ENCODE measurements at regions not wholly inside any gene's neighbourhood (a gene's known extent, or its start where the extent isn't known, plus 50 kb on each side); places are given as distances from the start of the nearest gene placed in this dataset.
"Not testable (repeated sequence)": the region's sequence is repeated elsewhere in the genome, so short reads cannot be mapped to it uniquely, and the experiment has no call there.

DNA sequence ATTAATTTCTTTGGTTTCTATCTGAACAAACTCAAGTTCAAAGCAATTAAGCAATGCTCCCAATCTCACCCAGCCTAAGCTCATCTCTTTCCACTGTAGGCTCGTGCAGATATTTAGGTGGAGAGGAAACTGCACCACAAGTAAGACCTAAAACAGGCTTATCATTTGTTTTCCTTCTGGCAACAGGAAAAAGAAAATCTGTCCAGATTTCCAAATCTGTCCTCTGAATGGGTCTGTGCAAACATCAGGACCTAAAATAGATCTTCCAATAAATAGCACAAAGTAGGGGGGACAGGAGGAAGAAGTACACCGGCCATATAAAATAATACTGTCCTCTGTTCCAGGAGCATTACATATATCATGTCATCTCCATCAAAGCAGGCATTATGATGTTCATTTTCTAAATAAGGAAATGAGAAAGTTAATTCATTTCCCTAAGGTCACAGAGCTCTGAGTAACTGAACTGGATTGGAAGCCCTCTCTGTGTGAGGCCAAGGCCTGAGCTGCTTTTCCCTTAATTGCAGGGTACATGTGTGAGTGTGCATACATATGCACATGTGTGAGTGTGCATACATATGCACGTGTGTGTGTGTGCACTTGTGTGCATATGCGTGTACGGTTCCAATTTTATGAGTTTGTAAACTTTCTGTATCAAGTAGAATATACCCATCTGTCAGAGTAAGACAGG lies 92.8 kb upstream of the PARD3 start:
- DNase-seq = no peak

DNA sequence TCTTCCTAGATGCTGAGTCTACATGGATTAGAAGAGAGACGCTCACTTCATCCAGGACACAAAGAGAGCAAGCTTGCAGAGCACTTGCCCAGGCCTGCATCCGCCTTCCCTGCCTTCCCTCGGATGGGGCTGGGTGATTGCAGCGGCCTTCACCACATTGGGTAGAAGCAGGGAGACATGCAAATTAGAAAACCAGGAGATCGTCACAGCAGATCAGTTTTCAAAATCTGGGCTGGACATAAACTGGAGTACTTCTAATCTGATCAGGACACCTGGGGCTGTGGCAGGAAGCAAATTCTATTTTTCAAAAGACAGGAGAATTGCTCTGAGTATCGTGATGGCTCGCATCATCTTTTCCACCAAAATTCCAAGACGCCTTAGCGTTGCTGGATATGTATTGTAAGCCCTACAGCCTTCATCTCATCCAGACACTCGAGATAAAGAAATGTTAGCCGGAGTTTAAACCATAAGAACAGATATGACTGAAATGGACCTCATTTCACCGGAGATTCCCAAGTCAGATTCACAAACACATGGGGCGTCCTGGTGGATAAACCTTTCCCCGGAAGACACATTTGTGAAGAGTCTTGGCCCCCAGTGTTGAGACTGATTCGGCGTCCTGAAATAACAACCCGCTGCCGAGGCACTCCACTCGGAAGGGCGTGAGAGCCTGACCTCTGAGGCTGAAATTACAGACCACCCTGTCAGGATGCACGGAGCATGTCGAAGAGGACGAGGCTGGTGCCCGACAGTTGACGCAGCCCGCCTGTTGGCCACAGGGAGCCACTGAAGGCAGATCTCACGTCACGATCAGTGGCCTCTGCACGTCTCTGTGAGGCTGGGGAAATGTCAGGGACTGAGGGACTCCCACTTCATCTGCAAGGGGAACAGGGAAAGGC lies 91.2 kb upstream of the PARD3 start:
- no peak for DNase-seq

DNA sequence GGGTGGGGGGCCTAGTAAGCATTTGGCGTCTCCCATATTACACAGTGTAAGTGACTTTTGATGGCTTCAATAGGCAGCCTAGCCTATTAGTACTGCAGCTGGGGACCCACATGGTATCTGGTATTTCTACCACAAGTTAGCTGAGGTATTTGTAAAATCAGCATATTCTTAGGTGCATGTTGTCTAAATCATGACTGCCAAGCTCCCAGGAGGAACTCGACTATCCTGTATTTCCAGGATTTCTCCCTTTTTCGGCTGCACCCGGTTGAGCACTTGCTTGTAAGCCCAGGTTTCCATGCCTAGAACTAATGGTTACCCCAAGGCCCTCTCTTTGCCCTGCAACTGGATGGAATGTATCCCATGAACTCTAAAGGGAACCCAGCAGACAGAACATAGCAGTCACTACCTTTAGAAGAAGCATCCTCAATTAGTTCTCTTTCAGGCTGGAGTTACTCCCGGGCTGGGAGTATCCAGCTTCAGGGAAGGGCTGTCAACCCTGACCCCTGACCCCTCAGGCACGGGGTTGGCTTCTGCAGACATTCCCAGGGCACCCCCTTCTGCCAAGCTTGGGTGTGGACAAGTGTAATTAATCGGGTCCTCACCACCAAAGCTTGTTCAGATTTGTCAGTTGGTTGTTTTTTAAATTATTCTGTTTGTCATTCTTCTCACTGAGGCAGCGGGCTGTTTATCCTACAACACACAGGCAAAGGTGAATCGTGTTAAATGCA lies 90.3 kb upstream of the PARD3 start:
- DNase-seq = no peak

DNA sequence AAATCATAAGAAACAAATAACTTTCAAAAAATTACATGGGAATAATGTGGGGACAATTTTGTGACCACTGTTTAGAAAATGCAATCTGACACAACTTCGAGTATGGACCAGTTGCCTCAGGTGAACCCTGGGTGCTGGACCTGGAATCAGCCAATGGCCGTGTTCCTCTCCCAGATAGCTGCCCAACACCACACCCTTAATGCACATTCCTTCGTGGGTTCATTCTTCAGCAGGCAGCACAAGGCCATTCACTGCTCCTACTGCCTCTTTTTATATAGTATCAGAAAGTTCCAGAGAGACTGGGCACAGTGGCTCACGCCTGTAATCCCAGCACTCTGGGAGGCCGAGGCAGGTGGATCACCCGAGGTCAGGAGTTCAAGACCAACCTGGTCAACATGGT lies 89.1 kb upstream of the PARD3 start:
- no peak for DNase-seq

DNA sequence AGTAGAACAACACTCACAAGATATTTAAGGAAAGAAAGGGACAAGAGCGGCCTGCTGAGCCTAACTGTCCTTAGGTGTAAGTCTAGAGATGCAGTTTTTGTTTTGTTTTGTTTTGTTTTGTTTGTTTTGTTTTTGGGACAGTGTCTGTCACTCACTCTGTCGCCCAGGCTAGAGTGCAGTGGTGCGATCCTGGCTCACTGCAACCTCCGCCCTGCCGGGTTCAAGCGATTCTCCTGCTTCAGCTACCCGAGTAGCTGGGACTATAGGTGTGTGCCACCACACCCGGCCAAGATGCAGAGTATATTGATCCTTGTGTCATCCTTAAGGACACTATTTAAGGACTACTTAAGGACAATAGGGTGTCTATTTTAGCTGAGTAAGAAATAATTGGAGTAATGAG lies 84.1 kb upstream of the PARD3 start:
- no peak for DNase-seq

DNA sequence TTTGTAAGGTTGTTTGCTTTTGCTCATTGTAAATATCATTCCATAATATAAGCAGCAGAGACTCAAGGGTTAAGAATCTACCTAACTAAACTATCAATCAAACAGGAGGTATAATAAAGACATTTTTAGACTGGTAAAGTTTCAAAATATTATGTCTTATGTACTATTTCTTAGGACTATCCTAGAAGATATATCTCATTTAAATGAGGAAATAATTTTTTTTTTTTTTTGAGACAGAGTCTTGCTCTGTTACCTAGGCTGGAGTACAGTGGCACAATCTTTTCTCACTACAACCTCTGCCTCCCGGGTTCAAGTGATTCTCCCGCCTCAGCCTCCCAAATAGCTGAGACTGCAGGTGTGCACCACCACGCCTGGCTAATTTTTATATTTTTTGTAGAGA lies 80.9 kb upstream of the PARD3 start:
- DNase-seq = no peak

DNA sequence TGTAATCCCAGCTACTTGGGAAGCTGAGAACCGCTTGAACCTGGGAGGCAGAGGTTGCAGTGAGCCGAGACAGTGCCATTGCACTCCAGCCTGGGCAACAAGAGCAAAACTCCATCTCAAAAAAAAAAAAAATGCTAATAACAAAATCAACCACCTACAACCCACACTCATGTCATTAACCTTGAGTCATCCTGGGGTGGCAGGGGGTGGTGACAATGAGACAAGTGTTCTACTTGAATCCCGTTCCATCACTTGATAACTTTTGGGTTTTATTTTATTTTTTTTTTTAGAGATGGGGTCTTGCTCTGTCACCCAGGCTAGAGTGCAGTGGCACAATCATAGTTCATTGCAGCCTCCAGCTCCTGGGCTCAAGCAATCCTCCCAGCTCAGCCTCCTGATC lies 80.0 kb upstream of the PARD3 start:
- DNase-seq = not testable (repeated sequence)

DNA sequence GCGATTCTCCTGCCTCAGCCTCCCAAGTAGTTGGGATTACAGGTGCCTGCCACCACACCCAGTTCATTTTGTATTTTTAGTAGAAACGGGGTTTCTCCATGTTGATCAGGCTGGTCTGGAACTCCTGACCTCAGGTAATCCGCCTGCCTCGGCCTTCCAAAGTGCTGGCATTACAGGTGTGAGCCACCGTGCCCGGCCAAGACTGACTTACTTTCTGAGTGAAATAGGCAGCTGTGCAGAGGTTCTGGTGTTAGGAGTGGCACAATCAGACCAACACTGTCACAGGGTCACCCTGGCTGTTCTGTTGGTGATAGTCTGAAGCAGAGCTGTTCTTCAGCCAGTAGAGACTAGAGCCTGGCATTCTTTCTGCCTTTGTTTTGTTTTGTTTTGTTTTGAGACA lies 77.4 kb upstream of the PARD3 start:
- not testable (repeated sequence) for DNase-seq

DNA sequence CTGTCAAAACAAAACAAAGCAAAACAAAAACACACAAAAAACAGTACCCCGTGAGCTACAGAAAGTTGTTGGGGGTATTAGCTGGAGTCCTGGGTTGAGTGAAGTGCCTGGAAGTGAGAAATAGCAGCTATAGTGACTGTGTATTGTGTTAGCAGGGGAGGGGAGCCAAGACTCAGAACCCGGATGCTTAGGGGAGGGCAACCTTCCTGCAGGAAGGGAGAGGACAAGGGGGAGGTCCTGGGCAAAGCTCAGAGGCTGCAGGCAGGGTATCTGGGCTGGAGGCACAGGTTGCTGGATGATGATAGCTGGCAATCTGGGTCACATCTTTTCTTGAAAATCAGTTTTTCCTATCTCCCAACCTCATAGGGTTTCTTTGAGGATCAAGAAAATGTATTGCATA lies 75.8 kb upstream of the PARD3 start:
- no peak for DNase-seq

DNA sequence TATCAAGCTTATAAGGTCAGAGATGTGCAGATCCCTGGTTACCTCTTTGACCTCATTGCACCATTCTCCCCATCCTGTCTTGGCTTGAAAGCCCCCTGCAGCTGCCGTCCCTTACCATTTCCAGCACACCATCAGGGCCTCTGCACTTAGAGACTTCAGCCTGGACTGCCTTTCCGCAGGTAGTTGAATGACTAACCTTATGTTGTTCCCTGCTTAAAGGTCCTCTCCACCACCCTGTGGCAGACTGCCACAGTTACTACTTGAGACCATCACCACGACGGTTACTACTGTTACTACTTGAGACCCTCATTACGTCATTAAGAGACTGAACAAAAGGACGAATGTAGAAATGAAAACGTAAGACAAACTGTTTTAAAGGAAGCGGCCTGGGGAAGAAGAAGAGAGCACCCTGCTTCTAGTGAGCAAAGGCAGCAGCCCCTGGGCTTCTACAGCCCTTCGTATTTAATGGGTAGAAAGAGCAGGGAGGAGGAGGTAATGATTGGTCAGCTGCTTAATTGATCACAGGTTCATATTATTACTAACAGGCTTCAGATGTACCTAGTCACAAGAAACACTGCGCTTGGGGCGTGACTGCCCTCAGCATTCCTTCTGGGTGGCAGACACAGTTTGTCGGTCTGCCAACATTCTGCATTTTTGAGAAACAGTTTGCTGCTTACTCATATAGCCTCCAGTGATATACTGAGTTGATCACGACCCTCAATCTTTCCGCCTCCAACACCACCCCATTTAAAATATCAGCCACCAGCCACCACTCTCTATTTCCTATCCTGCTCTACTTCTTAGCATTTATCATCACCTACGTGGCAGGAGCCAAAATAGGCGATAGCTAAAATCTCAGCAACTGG lies 74.1 kb upstream of the PARD3 start:
- DNase-seq = no peak

DNA sequence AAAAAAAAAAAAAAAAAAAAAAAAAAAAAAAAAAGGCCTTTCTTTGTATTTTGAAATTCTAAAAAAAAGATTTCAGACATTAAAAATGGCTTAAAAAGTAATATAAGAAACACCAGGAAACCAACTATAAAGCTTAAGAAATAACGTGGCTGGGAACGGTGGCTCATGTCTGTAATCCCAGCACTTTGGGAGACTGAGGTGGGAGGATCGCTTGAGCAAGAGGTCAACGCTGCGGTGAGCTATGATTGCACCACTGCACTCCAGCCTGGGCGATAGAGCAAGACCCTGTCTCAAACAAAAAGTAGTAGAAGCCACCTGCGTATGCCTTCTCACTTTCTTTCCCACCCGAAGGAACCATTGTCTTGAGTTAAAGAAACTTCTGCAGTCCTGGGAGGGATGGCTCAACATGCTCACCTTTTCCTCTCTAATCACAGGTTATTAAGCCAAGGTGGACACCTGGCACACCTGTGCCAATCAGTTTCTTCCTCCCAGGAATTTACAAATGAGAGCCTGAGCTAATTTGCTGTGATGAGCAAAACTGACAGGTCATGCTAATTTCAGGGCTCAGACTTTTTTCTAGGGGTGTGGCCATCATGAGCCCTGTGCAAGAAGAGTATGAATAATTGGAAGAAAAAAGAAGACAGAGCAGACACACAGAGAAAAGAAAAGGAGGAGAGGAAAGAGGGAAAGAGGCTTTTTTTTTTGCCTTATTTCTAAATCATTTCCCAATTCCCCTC lies 72.0 kb upstream of the PARD3 start:
- no peak for DNase-seq

DNA sequence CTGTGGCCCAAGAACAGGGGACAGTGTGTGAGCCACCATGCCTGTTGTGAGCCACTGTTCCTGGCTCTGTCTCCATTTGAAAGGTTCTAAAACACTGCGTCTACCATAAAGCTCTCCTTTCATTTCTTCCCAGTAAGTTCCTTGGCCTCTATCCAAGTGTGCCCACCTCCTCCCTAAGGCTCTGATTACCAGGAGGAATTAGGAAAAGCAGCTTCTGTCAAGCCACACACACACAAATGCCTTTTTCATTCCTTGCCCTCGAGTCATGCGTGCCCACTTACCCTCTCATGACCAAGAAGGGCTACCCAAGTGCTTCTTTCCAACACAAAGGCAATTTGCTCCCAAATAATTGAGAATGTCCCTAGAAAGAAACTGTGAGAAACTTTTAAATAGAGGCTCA lies 70.8 kb upstream of the PARD3 start:
- no peak for DNase-seq

DNA sequence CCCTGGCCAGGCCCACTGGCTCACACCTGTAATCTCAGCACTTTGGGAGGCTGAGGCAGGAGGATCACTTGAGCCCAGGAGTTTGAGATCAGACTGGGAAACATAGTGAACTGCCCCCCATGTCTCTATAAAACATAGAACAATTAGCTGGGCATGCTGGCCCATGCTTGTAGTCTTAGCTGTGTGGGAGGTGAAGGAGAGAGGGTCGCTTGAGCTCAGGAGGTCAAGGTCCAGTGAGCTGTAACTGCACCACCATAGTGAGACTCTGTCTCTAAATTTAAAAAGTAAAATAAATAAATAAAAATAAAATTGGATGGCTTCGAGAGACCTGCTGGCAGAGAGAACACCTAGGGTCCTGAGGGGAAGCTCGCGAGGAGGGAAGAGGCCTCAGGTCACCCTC lies 69.9 kb upstream of the PARD3 start:
- no peak for DNase-seq

DNA sequence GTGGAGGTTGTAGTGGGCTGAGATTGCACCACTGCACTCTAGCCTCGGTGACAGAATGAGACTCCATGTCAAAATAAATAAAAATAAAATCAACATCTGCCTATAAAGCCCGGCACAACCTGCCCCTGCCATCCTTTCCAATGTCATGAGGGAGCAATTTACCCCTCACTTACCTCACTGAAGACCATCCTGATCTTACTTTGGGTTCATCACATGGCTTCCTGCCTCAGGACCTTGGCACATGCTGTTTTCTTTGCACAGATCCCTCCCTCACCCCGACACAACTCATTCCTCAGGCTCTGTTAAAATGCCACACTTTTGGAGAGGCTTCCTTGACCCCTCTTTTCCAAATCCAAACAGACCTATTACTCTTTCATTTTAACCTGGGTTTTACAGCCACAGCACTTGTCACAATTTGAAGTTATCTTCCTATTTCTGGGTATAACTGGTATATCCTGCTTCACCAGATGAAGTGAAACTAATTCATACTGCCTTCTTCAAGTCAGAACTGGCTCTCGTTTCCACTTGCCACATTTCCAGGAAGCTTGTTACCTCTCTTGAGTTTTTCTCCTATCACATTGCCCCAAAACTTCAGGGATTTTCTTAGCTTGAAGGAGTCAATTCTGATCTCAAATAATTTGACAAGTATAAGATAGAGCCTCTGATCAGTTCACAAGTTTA lies 69.3 kb upstream of the PARD3 start:
- no peak for DNase-seq

DNA sequence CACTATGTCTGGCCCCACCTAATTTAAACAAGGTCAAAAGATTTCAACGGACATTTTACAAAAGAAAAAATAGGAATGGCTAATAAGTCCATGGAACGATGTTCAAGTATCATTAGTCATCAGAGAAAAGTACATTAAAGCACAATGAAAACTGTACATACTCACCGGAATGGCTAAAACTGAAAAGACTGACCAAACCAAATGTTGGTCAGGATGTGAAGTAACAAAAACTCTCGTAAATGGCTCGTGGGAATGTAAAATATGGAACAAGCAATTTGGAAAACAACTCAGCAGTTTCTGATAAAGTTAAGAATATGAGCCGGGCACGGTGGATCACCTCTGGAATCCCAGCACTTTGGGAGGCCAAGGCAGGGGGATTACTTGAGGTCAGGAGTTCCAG lies 65.7 kb upstream of the PARD3 start:
- DNase-seq = no peak

DNA sequence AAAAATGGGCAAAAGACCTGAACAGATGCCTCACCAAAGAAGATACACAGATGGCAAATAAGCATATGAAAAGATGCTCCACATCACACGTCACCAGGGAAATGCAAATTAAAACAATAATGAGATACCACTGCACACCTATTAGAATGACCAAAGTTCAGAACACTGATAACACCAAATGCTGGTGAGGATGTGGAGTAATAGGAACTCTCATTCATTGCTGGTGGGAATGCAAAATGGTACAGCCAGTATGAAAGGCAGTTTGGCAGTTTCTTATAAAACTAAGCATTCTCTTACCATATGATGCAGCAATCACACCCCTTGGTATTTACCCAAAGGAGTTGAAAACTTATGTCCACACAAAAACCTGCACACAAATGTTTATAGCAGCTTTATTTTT lies 63.6 kb upstream of the PARD3 start:
- DNase-seq = not testable (repeated sequence)

DNA sequence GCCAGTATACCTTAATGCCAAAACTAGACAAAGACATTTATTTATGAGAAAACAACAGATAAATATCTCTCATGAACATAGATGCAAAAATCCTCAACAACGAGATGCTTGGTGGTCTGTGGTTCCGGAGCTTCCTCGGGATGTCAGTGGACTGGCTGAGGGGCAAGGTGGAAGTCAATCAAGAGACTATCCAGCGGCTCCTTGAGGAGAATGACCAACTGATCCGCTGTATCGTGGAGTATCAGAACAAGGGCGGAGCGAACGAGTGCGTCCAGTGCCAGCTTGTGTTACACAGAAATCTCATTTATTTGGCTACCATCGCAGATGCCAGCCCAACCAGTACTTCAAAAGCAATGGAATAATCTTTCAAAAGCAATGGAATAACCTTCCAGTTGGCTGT lies 60.0 kb upstream of the PARD3 start:
- DNase-seq = no peak

DNA sequence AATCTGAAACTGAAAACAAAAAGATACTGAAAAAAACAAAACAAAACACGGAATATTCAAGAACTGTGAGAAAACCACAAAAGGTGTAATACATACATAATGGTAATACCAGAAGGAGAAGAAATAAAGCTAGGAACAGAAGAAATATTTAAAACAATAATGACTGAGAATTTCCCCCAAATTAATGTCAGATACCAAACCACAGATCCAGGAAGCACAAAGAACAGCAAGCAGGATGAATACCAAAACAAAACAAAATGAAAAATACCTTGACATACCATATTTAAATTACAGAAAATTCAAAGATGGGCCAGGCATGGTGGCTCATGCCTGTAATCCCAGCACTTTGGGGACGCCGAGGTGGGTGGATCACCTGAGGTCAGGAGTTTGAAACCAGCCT lies 57.7 kb upstream of the PARD3 start:
- no peak for DNase-seq

DNA sequence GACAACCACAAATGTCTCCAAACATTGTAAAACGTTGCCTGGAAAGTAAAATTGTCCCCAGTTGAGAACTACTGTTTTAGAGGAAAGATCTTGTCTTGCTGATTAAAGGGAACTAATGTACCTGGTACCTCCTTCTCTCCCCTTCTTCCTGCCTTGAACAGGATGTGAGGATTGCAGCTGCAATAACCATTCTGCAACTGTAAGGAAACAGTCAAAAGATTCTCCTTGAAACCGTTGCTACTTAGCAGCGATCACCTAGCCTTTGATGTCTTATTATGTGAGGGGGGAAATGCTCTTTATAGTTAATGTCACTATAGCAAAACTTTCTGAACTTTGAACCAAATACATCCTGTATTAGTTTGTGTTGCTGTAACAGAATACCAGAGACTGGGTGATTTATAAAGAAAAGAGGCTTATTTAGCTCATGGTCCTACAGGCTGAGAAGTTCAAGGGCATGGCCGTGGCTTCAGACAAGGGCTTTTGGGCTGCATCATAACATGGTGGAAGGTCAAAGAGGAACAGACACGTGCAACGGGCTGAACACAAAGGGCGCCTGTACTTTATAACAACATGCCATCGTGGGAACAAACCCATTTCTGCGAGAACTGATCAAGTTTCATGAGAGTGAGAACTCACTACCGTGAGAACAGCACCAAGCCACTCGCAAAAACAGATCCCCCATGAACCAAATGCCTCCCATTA lies 54.2 kb upstream of the PARD3 start:
- no peak for DNase-seq

DNA sequence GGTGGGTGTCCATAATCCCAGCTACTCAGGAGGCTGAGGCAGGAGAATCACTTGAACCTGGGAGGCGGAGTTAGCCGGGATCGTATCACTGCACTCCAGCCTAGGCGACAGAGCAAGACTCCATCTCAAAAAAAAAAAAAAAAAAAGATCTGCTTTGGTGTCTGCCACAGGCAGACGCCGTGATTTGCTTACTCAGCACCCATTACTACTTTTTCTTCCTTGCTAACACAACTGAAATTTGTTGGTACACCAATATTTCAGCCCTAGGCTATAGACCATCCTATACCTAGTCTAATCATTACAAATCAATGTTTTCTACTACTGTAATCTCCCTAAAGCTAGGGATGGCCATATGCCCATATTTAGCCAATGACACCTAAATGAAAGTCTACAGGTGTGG lies 53.5 kb upstream of the PARD3 start:
- no peak for DNase-seq

DNA sequence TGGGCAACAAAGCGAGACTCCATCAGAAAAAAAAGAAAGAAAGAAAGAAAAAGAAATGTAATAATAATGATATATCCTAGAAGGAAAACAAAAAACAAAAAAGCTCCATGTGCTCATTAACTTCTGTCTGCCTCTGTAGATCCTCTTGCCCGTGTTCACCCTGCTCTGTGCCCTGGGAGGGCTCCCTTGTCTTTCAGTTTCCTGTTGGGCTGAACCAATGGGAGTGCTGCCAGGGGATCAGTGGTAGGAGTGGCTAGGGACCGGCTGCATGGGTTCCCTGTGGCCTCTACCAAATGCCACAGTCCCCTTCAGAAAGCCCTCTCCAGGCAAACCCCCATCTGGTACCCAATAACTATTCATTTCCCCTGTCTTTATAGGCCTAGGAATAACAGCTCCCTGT lies 51.8 kb upstream of the PARD3 start:
- DNase-seq = no peak
